IMR-90 (cell line): ENCODE measurements at regions not wholly inside any gene's neighbourhood (a gene's known extent, or its start where the extent isn't known, plus 50 kb on each side); places are given as distances from the start of the nearest gene placed in this dataset.

Source experiments
- ATAC-seq: fragments of 200-7000 bp; cut with Tn5 transposase; 2 replicates; pipeline ENCODE4 v1.9.1; 2020; ENCODE audit warnings: low read depth, mild to moderate bottlenecking, moderate library complexity
- BruUV-seq: library from RNA; stranded (reverse); fragments of 400-500 nt; replicated peaks from 2 replicates; lab custom pipeline; 2021; lab: Mats Ljungman, UMichigan
- CTCF ChIA-PET: fragments of 300-600 bp; formaldehyde crosslinking; extraction: SDS; loops from one replicate; lab custom pipeline; 2021; ENCODE audit warnings: antibody characterized with exemption; lab: Yijun Ruan, JAX
- POLR2A ChIA-PET: fragments of 300-600 bp; sonication (Branson Sonifier 250); formaldehyde crosslinking; loops from one replicate; lab custom pipeline; 2022; ENCODE audit warnings: antibody characterized with exemption; ENCODE audit not compliant: unreplicated experiment; lab: Charles Lee
- DNase-seq: peaks from one replicate; pipeline ENCODE4 v3.0.0; 2013
- H2AFZ ChIP-seq: replicated peaks from 2 replicates; pipeline ENCODE3; 2013; ENCODE audit warnings: low read length, mild to moderate bottlenecking; ENCODE audit not compliant: poor library complexity
- H2AK5ac ChIP-seq: 2 replicates; pipeline ENCODE4 v1.6.1; 2013; ENCODE audit warnings: low read depth, low read length, inconsistent platforms
- H2AK9ac ChIP-seq: replicated peaks from 2 replicates; pipeline ENCODE3; 2013; ENCODE audit warnings: mild to moderate bottlenecking, low read depth, low read length, moderate library complexity; ENCODE audit not compliant: poor library complexity
- H2BK120ac ChIP-seq: 2 replicates; pipeline ENCODE4 v1.6.1; 2013; ENCODE audit warnings: low read depth, low read length, inconsistent platforms
- H2BK15ac ChIP-seq: 3 replicates; pipeline ENCODE4 v1.6.1; 2013; ENCODE audit warnings: low read depth, low read length, inconsistent platforms
- H2BK20ac ChIP-seq: 2 replicates; pipeline ENCODE4 v1.6.1; 2013; ENCODE audit warnings: low read depth, mild to moderate bottlenecking, inconsistent platforms, low read length, moderate library complexity
- H2BK5ac ChIP-seq: 2 replicates; pipeline ENCODE4 v1.6.1; 2013; ENCODE audit warnings: mild to moderate bottlenecking, low read depth, low read length, inconsistent platforms; ENCODE audit not compliant: poor library complexity, severe bottlenecking
- H3K14ac ChIP-seq: replicated peaks from 2 replicates; pipeline ENCODE4 v1.6.1; 2013; ENCODE audit warnings: low read depth, low read length, inconsistent platforms
- H3K18ac ChIP-seq: 2 replicates; pipeline ENCODE4 v1.6.1; 2013; ENCODE audit warnings: low read depth, low read length, control low read depth
- H3K23ac ChIP-seq: 2 replicates; pipeline ENCODE4 v1.6.1; 2013; ENCODE audit warnings: low read depth, low read length, inconsistent platforms
- H3K27ac ChIP-seq: 2 replicates; pipeline ENCODE4 v1.5.1; 2013; ENCODE audit warnings: mild to moderate bottlenecking, control low read depth, low read length; ENCODE audit not compliant: insufficient read depth
- H3K27me3 ChIP-seq: 2 replicates; pipeline ENCODE4 v1.6.1; 2013; ENCODE audit warnings: low read length; ENCODE audit not compliant: control insufficient read depth, insufficient read depth
- H3K36me3 ChIP-seq: 2 replicates; pipeline ENCODE4 v1.6.1; 2013; ENCODE audit warnings: low read length, mixed read lengths; ENCODE audit not compliant: control insufficient read depth, insufficient read depth
- H3K4ac ChIP-seq: 2 replicates; pipeline ENCODE4 v1.6.1; 2013; ENCODE audit warnings: low read depth, low read length, inconsistent platforms
- H3K4me1 ChIP-seq: 2 replicates; pipeline ENCODE4 v1.6.1; 2013; ENCODE audit warnings: low read length, mixed read lengths; ENCODE audit not compliant: control insufficient read depth, insufficient read depth
- H3K4me2 ChIP-seq: 2 replicates; pipeline ENCODE4 v1.6.1; 2013; ENCODE audit warnings: low read depth, mild to moderate bottlenecking, control low read depth, low read length, moderate library complexity
- H3K4me3 ChIP-seq: 2 replicates; pipeline ENCODE4 v1.5.1; 2013; ENCODE audit warnings: low read depth, mild to moderate bottlenecking, control low read depth, low read length, moderate library complexity; ENCODE audit not compliant: insufficient read depth
- H3K56ac ChIP-seq: 2 replicates; pipeline ENCODE4 v1.6.1; 2013; ENCODE audit warnings: low read length, inconsistent platforms; ENCODE audit not compliant: insufficient read depth; ENCODE audit errors: extremely low read depth
- H3K79me1 ChIP-seq, 2 experiments: 2 replicates each; pipeline ENCODE4 v1.6.1; 2013; ENCODE audit warnings: low read length in 2 of 2, inconsistent platforms in 1 of 2, low read depth in 1 of 2
- H3K9ac ChIP-seq: 2 replicates; pipeline ENCODE4 v1.6.1; 2013; ENCODE audit warnings: low read depth, low read length, control low read depth
- H3K9me1 ChIP-seq: 2 replicates; pipeline ENCODE4 v1.6.1; 2013; ENCODE audit warnings: low read length, inconsistent platforms; ENCODE audit not compliant: insufficient read depth
- H3K9me3 ChIP-seq: 2 replicates; pipeline ENCODE4 v1.6.1; 2013; ENCODE audit warnings: low read length; ENCODE audit not compliant: control insufficient read depth, insufficient read depth
- H4K20me1 ChIP-seq: 2 replicates; pipeline ENCODE4 v1.6.1; 2013; ENCODE audit warnings: low read length, inconsistent platforms; ENCODE audit not compliant: insufficient read depth
- H4K5ac ChIP-seq: 2 replicates; pipeline ENCODE4 v1.6.1; 2013; ENCODE audit warnings: mild to moderate bottlenecking, low read depth, low read length, control low read depth
- H4K8ac ChIP-seq, 2 experiments: 2 replicates each; pipeline ENCODE4 v1.6.1; 2013; ENCODE audit warnings: low read depth in 2 of 2, low read length in 2 of 2, control low read depth in 1 of 2, inconsistent platforms in 1 of 2
- H4K91ac ChIP-seq: 2 replicates; pipeline ENCODE4 v1.6.1; 2013; ENCODE audit warnings: low read depth, low read length, inconsistent platforms; ENCODE audit not compliant: insufficient read depth
- CEBPB ChIP-seq: IDR thresholded peaks from 2 replicates; pipeline ENCODE4 v1.6.1; 2012; ENCODE audit warnings: low read depth, low read length, improper control_type of control experiment
- RFX5 ChIP-seq: IDR thresholded peaks from 2 replicates; pipeline ENCODE4 v1.8.0; 2012; ENCODE audit warnings: low read depth, mild to moderate bottlenecking, low read length, moderate library complexity
- USF2 ChIP-seq: fragments of 150-350 bp; IDR thresholded peaks from 2 replicates; pipeline ENCODE4 v1.6.1; 2017; ENCODE audit warnings: mild to moderate bottlenecking, antibody characterized with exemption, low read length, low read depth
- WGBS, 2 experiments: methylation state at CpG; one replicate each; pipeline versions ENCODE4 v1.1.5 to v1.1.7; 2013; ENCODE audit warnings: missing lambda C conversion rate in 2 of 2; ENCODE audit not compliant: insufficient read length in 1 of 2; ENCODE audit errors: extremely low coverage in 2 of 2; 5-methylcytosine and 5-hydroxymethylcytosine counted together
- dilution Hi-C: fragments of 300-500 bp; cut with HindIII; formaldehyde crosslinking; loops from one replicate; pipeline ENCODE4 v1.14.3; 2018; ENCODE audit warnings: low sequenced_read_pairs; ENCODE audit not compliant: unreplicated experiment
- in situ Hi-C: fragments of 300-500 bp; cut with MboI; formaldehyde crosslinking; loops from 3 replicates; pipeline ENCODE4 v1.14.3; 2019; ENCODE audit warnings: low sequenced_read_pairs, inconsistent platforms, mixed read lengths
- intact Hi-C: fragments of 100-400 bp; cut with micrococcal nuclease; formaldehyde crosslinking; loops from 2 replicates; pipeline ENCODE4 v1.10.0; 2022

- in situ Hi-C loops, result no loop called here
- H2BK20ac ChIP-seq, result no peak overlapping the region
- peak; percentile 61; the same call in 1 of the 2 replicates for TF ChIP-seq CEBPB
- TF ChIP-seq RFX5, result no peak
- no peak for TF ChIP-seq USF2
- no peak overlapping the region for H2BK120ac ChIP-seq
- no peak overlapping the region for H3K18ac ChIP-seq
- no peak overlapping the region for H2AK9ac ChIP-seq
- no peak overlapping the region for H4K8ac ChIP-seq
- no peak overlapping the region for H3K27ac ChIP-seq
- peak; percentile 66 for DNase-seq
- no peak overlapping the region for H4K91ac ChIP-seq
- peak; percentile 44 for ATAC-seq
- CTCF ChIA-PET, result no interaction called here
- intact Hi-C loops, result no loop called here
- H3K9ac ChIP-seq, result no peak overlapping the region
- H3K27me3 ChIP-seq, result no peaks in the 10 kb centered on the region
- H3K36me3 ChIP-seq, result no peaks in the 10 kb centered on the region
- no peak overlapping the region for H4K5ac ChIP-seq
- POLR2A ChIA-PET, result no interaction called here
- no peaks in the 10 kb centered on the region for H3K9me3 ChIP-seq
- H2BK15ac ChIP-seq, result no peak overlapping the region
- no CpG with 5 or more reads among the region's 3 CpGs for WGBS, 2 experiments
- BruUV-seq, result no TSS peak
- no peak overlapping the region for H3K56ac ChIP-seq
- no peak overlapping the region for H2AK5ac ChIP-seq
- H3K4me1 ChIP-seq, result no peaks in the 10 kb centered on the region
- H2AFZ ChIP-seq, result no peak overlapping the region
- no peaks in the 10 kb centered on the region for H3K79me1 ChIP-seq
- dilution Hi-C loops, result no loop called here
- H3K4me2 ChIP-seq, result no peak overlapping the region
- H3K4me3 ChIP-seq, result no peak overlapping the region
- no peak overlapping the region for H2BK5ac ChIP-seq
- H3K23ac ChIP-seq, result no peak overlapping the region
- no peaks in the 10 kb centered on the region for H4K20me1 ChIP-seq
- no peak overlapping the region for H3K14ac ChIP-seq
- H3K9me1 ChIP-seq, result no peaks in the 10 kb centered on the region
- H3K4ac ChIP-seq, result no peak overlapping the region
Observed at GRCh38 chr5:124315741-124316415, 430.6 kb downstream of the ZNF608 start.
